Neural progenitor cell (in vitro differentiated cells): ENCODE measurements at regions not wholly inside any gene's neighbourhood (a gene's known extent, or its start where the extent isn't known, plus 50 kb on each side); places are given as distances from the start of the nearest gene placed in this dataset.

Experiments used
- CTCF ChIP-seq: fragments of 200-600 bp; sonication (generic); IDR thresholded peaks from 2 replicates; pipeline ENCODE4 v1.5.1; 2017; ENCODE audit warnings: antibody characterized with exemption, mild to moderate bottlenecking
- EZH2phosphoT487 ChIP-seq: fragments of 200-600 bp; sonication (generic); IDR thresholded peaks from 2 replicates; pipeline ENCODE4 v1.6.1; 2017; ENCODE audit warnings: antibody characterized with exemption

- TF ChIP-seq CTCF (no peak), EZH2phosphoT487 (no peak)
These were observed 95.7 kb upstream of the DUSP22 start for GRCh38 chr6:196543-196942.
